ENCODE measurements at regions not wholly inside any gene's neighbourhood (a gene's known extent, or its start where the extent isn't known, plus 50 kb on each side); places are given as distances from the start of the nearest gene placed in this dataset.

DNA sequence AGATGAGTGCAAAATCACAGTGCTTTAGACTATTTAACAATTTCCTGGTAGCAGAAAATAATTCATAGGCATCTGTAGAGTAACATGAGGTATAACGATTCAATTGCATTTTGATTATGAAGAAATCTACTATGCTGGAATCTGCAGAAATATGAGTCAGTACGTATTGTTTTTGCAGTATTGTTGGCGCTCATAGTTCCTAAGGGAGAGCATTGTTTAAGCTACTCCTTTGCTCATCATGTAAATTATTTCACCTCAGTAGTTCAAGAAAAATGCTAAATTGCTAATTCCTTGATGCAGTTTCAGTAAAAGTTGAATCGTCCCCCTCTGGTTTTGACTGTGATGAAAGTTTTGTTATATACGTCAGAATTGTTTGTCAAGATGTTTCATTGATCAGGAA lies 458.4 kb downstream of the HINT1 start:
- TF ChIP-seq, protein P1, sequence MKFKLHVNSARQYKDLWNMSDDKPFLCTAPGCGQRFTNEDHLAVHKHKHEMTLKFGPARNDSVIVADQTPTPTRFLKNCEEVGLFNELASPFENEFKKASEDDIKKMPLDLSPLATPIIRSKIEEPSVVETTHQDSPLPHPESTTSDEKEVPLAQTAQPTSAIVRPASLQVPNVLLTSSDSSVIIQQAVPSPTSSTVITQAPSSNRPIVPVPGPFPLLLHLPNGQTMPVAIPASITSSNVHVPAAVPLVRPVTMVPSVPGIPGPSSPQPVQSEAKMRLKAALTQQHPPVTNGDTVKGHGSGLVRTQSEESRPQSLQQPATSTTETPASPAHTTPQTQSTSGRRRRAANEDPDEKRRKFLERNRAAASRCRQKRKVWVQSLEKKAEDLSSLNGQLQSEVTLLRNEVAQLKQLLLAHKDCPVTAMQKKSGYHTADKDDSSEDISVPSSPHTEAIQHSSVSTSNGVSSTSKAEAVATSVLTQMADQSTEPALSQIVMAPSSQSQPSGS (IDR thresholded peaks at IDR 0.05; ENCODE audit: low read length): no peak
- TF ChIP-seq, protein P2, sequence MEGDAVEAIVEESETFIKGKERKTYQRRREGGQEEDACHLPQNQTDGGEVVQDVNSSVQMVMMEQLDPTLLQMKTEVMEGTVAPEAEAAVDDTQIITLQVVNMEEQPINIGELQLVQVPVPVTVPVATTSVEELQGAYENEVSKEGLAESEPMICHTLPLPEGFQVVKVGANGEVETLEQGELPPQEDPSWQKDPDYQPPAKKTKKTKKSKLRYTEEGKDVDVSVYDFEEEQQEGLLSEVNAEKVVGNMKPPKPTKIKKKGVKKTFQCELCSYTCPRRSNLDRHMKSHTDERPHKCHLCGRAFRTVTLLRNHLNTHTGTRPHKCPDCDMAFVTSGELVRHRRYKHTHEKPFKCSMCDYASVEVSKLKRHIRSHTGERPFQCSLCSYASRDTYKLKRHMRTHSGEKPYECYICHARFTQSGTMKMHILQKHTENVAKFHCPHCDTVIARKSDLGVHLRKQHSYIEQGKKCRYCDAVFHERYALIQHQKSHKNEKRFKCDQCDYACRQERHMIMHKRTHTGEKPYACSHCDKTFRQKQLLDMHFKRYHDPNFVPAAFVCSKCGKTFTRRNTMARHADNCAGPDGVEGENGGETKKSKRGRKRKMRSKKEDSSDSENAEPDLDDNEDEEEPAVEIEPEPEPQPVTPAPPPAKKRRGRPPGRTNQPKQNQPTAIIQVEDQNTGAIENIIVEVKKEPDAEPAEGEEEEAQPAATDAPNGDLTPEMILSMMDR (IDR thresholded peaks at IDR 0.05; ENCODE audit: control extremely low read depth in 1 of 3, insufficient read depth in 1 of 3, low read depth in 1 of 3, low read length in 3 of 3): no peak
- no peak for TF ChIP-seq TAF1 (IDR thresholded peaks at IDR 0.05; ENCODE audit: low read depth, low read length)
- no peak for TF ChIP-seq SRF (IDR thresholded peaks at IDR 0.05; ENCODE audit: low read depth, low read length)
- TF ChIP-seq POLR2AphosphoS5 (IDR thresholded peaks at IDR 0.05; ENCODE audit: low read depth, low read length): no peak
- TF ChIP-seq EZH2 (IDR thresholded peaks at IDR 0.05; ENCODE audit: low read depth, low read length, severe bottlenecking): no peak

Data from H1 (cell line).